NCI-H2171 treated with DMSO at 0.1 percent for 48 hours (cell line): ENCODE measurements at regions not wholly inside any gene's neighbourhood (a gene's known extent, or its start where the extent isn't known, plus 50 kb on each side); places are given as distances from the start of the nearest gene placed in this dataset.
"Not testable (repeated sequence)": the region's sequence is repeated elsewhere in the genome, so short reads cannot be mapped to it uniquely, and the experiment has no call there.

ENCODE experiments used
- DNase-seq: peaks from one replicate; lab custom pipeline; 2025; lab: John Stamatoyannopoulos, UW

DNA sequence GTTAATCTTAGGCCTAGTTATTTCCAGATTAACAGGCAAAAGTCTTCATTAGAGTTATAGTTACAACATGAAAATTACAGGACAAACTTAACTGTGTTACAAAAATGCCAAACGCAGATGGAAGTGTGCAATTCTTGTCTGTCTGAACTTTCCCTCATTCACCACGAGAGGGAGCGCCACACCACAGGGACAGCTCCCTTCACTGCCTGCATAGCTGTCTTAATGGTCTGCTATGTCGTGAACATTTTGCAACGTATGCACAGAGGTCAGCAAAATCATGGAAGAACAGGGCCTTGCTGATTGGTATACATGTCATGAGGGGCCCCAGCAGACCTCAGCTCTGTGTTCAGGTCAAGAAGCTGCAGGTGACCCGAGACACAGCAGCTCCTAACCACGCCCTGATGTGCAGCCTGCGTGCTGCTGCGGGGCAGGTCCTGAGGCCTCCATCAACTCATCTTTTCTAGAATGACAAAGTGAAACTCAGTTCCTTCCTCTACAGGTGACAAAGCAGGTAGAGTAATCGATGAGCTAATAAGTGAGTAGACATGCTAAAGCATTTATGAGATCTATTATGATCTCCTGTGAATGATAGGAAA, 78.8 kb upstream of the ATP8B1 start:
- peak; percentile 83 for DNase-seq

DNA sequence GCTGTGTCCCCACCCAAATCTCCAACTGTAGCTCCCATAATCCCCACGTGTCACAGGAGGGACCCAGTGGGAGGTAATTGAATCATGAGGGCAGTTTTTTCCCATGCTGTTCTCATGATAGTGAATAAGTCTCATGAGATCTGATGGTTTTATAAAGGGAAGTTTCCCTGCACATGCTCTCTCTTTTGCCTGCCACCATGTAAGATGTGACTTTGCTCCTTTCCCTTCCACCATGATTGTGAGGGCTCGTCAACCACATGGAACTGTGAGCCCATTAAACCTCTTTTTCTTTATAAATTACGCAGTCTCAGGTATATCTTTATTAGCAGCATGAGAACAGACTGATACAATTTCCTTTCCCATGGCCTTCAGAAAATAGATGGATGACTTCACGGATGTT, 76.8 kb upstream of the ATP8B1 start:
- not testable (repeated sequence) for DNase-seq

DNA sequence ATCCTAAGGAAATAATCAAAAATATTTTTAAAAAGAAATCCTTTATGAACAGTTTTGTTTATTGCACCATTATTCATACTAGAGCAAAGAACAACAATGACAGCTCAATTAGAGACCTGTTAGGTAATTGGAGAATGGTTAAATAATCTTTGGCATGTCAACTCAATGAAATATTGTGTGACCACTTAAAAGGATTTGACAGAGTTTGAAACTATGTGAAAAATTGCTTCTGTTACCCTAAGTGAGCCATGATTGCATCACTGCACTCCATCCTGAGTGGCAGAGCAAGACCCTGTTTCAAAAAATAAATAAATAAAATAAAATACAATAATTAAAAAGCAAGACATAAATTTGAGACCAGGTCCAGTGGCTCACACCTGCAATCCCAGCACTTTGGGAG, 66.1 kb upstream of the ATP8B1 start:
- DNase-seq, result no peak

DNA sequence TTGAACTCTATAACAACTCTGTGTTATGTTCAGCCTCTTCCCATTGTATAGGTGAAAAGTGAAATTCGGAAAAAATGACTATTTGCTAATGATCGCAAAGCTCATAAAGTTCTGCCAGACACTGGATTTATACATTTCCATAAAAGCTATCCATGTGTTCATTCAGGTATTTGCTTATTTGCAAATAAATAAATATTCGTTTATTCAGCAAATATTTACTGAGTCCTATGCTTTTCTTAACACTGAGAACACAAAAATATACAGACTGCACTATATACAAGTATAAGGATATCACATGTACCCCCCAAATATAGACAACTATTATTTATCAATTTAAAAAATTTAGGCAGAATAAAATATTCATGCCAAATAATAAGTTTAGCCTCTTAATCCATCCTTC, 63.2 kb upstream of the ATP8B1 start:
- no peak for DNase-seq

DNA sequence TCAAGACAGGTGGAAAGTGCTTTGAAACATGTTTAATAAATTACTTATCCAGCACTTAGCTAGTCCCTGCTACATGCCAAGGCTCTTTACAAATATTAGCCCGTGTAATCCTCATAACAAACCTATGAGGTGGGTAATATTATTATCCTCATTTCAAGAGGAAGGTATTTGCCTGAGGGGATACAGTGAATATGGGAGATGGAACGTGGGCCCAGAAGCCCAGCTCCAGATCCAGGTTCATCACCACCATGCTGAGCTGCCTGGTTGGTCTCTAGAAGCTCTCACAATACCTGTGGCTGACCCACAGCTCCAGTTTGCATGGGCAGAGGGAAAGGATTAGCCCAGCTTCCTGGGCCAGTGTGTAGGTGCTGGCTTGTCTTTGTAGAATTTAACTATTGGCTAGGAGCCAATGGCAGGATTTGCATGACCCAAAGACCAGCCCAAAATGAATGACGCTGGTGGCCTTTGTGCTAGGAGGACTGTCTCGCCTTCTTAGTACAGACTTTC, 61.6 kb upstream of the ATP8B1 start:
- DNase-seq, result no peak

DNA sequence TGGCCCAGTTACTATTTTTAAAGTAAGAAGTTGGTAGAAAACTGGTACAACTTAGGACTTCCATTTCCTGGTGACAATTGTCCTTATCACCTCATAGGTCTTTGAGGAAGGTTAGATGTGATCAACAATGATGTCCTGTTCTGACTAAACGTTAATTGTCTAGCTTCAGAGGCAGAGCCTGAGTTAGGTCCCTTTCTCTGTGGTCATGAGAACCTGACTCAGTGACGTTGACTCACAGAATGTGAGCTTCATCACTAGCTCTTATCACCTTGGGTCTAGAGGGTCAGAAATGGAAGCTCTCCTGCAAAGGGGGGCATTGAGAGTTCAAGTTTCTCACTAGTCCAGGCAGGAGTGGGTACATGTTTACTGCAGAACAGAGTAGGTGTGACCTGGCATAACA, 60.6 kb upstream of the ATP8B1 start:
- DNase-seq, result no peak

DNA sequence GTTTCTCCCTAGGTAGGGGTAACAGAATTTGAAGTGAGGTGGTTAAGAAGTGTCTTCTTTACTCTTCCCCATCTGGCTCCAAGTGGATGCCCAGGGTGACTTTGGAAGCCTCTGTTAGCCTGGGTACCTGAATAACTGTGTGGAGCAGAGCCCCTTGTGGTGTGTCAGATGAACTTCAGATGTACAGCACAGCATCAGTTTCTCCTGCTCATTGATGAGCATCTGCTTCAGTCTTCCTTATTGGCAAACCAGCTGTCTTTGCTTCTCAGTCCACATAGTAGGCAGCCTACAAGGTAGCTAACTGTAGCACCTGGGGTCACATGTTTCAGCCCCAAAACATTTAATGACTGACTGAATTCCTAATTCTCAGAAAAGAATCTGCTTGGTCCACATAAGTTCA, 56.2 kb upstream of the ATP8B1 start:
- DNase-seq, result peak; percentile 45

DNA sequence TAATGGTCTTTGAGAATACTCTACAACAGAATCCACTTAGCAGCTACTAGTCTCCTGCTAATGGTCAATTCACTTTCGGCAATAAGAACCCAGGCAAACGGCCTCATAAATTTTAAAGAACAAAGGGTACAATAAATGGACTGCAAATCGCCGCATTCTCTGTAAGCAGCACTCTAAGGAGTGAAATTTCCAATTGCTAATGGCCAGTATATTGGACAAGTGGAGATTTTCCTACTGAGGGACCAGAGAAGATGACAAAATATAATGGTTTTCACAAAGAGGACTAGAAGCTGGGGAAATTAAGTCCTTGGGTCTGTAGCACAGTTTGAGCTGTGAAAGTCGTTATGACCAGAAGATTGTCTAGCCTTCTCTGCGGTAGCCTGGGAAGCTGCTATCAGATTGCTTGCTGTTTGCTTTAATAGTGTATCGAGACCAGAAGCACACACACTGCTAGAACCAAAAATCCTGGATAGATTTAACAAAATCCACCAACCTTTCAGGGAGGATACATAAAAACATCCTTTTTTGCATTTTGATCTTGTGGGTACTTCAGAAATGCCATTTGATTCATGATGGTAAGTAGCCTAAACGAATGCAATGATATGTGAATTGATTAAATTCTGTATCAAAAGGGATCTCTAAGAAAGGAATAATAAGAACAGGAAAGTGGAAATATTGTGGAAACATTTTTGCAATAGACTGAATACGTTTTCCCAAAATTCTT, 53.6 kb upstream of the ATP8B1 start:
- no peak for DNase-seq

DNA sequence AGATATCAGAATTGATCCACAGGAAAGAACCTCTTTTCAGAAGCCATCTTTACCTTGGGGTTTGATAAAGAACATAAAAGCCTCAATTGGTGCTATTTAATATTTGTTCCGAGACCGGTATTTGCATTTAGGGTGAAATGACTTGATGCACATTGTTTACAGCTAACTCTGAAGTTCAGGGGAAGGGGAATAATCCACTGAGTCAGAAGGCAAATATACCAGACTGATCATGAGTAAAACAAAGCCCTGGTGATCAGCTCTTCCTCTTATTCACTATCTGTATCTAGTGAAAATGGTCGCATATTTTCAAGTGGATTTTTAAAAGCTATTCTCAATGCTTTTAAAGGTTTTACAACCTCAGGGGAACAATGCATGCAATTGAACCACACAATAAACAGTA, 53.0 kb upstream of the ATP8B1 start:
- DNase-seq, result no peak

DNA sequence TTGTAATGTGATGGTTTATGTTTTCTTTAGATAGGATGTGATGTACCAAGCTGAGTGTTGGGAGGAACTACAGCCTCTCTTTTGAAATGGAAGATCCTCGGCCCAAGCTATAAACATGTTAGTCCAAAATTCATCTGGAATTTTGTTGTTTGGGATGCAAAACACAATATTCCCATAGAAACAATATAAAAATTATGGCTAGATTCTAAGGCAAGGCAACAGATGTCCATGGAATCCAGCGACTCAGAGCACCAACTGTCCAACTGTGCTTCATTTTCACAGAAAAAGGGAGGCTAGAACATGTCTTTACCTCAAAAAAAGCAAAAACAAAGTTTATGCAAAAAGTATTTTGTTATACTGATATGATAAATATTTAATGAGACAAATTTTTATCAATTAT, 52.4 kb upstream of the ATP8B1 start:
- no peak for DNase-seq

DNA sequence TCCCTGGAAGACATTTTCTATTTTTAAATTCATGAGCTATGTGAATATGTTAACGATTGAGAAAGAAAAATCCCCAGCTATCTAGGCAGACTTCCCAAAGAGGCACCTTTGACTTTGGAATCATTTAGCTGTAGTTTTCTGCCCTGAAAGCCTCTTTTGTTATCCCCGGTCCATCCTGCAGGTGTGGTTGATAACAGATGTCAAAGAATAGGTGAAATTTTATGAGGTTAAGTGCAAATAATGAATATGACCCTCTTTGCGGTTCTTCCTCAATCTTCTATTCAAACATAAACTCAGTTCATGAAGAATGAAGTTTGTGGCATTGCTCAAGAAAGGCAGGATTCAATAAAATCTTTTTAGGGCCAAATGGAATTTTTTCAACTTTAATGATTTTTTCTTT, 51.6 kb upstream of the ATP8B1 start:
- no peak for DNase-seq

DNA sequence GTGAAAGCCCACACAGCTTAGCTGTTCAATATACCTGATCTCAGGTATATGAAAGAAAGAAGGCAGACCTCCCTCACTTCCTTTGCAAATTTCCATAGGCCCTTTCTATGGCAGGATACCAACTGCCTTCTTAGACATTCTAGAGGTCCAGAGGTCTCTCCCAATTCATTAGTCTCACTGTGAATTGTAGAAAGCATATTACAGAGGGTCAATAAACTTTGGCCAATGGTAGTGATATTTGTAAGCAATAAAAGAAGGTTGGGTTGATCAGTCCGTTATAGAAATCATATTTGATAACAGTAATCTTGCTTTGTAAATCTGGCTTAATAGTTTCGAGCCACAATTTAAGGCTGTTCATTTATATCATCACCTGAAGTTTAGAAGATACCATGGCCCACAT, 50.7 kb upstream of the ATP8B1 start:
- DNase-seq, result no peak

DNA sequence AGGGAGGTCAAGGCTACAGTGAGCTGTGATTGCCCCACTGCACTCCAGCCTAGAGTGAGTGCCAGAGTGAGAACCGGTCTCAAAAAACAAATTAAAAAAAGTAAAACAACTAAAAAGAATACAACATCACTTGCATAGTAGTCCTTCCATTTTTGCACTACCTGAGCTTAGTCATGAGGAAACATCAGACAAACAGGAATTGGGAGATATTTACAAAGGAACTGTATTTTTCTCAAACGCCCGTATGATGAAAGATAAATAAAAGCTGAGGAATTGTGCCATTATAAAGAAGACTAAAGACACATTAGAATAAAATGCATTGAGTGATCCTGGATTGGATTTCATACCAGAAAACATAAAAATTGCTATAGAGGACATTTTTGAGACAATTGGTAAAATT, 50.0 kb upstream of the ATP8B1 start:
- DNase-seq, result no peak
